IPS-18a (cell line): ENCODE measurements at regions not wholly inside any gene's neighbourhood (a gene's known extent, or its start where the extent isn't known, plus 50 kb on each side); places are given as distances from the start of the nearest gene placed in this dataset.

ENCODE experiments used
- H3K27ac ChIP-seq: one replicate; pipeline ENCODE4 v1.5.1; 2013; ENCODE audit warnings: low read length
- H3K27me3 ChIP-seq: one replicate; pipeline ENCODE4 v1.6.1; 2013; ENCODE audit warnings: mild to moderate bottlenecking, low read length; ENCODE audit not compliant: control insufficient read depth, insufficient read depth
- H3K36me3 ChIP-seq: one replicate; pipeline ENCODE4 v1.6.1; 2013; ENCODE audit warnings: low read depth, low read length; ENCODE audit not compliant: control insufficient read depth
- H3K4me1 ChIP-seq: one replicate; pipeline ENCODE4 v1.6.1; 2013; ENCODE audit warnings: low read depth, low read length; ENCODE audit not compliant: control insufficient read depth
- H3K4me3 ChIP-seq: one replicate; pipeline ENCODE4 v1.5.1; 2013; ENCODE audit warnings: low read length
- H3K9ac ChIP-seq: one replicate; pipeline ENCODE4 v1.6.1; 2013; ENCODE audit warnings: mild to moderate bottlenecking, low read length, moderate library complexity
- H3K9me3 ChIP-seq: one replicate; pipeline ENCODE4 v1.6.1; 2013; ENCODE audit warnings: low read depth, low read length; ENCODE audit not compliant: control insufficient read depth

GRCh38 chr12:30391766-30392366 lies 303.8 kb downstream of the IPO8 start:
- no peaks in the 10 kb centered on the region for H3K27me3 ChIP-seq
- no peak overlapping the region for H3K4me3 ChIP-seq
- no peaks in the 10 kb centered on the region for H3K4me1 ChIP-seq
- no peaks in the 10 kb centered on the region for H3K36me3 ChIP-seq
- peaks cover 71% of the 10 kb centered on the region for H3K9me3 ChIP-seq
- no peak overlapping the region for H3K27ac ChIP-seq
- no peak overlapping the region for H3K9ac ChIP-seq

GRCh38 chr12:30385706-30386105 lies 310.0 kb downstream of the IPO8 start:
- Histone ChIP-seq H3K9me3 (peaks cover 26% of the 10 kb centered on the region), H3K27me3 (no peaks in the 10 kb centered on the region), H3K4me1 (no peaks in the 10 kb centered on the region), H3K4me3 (no peak overlapping the region), H3K36me3 (no peaks in the 10 kb centered on the region), H3K27ac (no peak overlapping the region), H3K9ac (no peak overlapping the region)

- peaks cover 19% of the 10 kb centered on the region for H3K9me3 ChIP-seq
- H3K9ac ChIP-seq = no peak overlapping the region
- H3K27me3 ChIP-seq = no peaks in the 10 kb centered on the region
- no peak overlapping the region for H3K27ac ChIP-seq
- H3K36me3 ChIP-seq = no peaks in the 10 kb centered on the region
- no peaks in the 10 kb centered on the region for H3K4me1 ChIP-seq
- H3K4me3 ChIP-seq = no peak overlapping the region
Observed at GRCh38 chr12:30384976-30385375, 310.7 kb downstream of the IPO8 start.

- no peaks in the 10 kb centered on the region for H3K36me3 ChIP-seq
- H3K9me3 ChIP-seq = peaks cover 3% of the 10 kb centered on the region
- H3K4me3 ChIP-seq = no peak overlapping the region
- no peak overlapping the region for H3K9ac ChIP-seq
- no peak overlapping the region for H3K27ac ChIP-seq
- H3K4me1 ChIP-seq = no peaks in the 10 kb centered on the region
- no peaks in the 10 kb centered on the region for H3K27me3 ChIP-seq
Observed at GRCh38 chr12:30378307-30378706, 317.4 kb downstream of the IPO8 start.

GRCh38 chr12:30364822-30365221 lies 330.8 kb downstream of the IPO8 start:
- no peaks in the 10 kb centered on the region for H3K27me3 ChIP-seq
- no peaks in the 10 kb centered on the region for H3K4me1 ChIP-seq
- H3K36me3 ChIP-seq = no peaks in the 10 kb centered on the region
- no peak overlapping the region for H3K9ac ChIP-seq
- H3K9me3 ChIP-seq = peaks cover 14% of the 10 kb centered on the region
- no peak overlapping the region for H3K4me3 ChIP-seq
- H3K27ac ChIP-seq = no peak overlapping the region

- Histone ChIP-seq H3K9ac (no peak overlapping the region), H3K9me3 (peaks cover 14% of the 10 kb centered on the region), H3K27ac (no peak overlapping the region), H3K27me3 (no peaks in the 10 kb centered on the region), H3K4me1 (no peaks in the 10 kb centered on the region), H3K4me3 (no peak overlapping the region), H3K36me3 (no peaks in the 10 kb centered on the region)
Observed at GRCh38 chr12:30361145-30361544, 334.5 kb downstream of the IPO8 start.

- Histone ChIP-seq H3K9ac (no peak overlapping the region), H3K4me3 (no peak overlapping the region), H3K9me3 (peaks cover 13% of the 10 kb centered on the region), H3K36me3 (no peaks in the 10 kb centered on the region), H3K27ac (no peak overlapping the region), H3K4me1 (no peaks in the 10 kb centered on the region), H3K27me3 (no peaks in the 10 kb centered on the region)
Observed at GRCh38 chr12:30358671-30359070, 337.0 kb downstream of the IPO8 start.

GRCh38 chr12:30357766-30358490 lies 337.7 kb downstream of the IPO8 start:
- peaks cover 5% of the 10 kb centered on the region for H3K9me3 ChIP-seq
- no peak overlapping the region for H3K4me3 ChIP-seq
- no peaks in the 10 kb centered on the region for H3K36me3 ChIP-seq
- no peak overlapping the region for H3K9ac ChIP-seq
- H3K27ac ChIP-seq = no peak overlapping the region
- no peaks in the 10 kb centered on the region for H3K4me1 ChIP-seq
- H3K27me3 ChIP-seq = no peaks in the 10 kb centered on the region

- no peak overlapping the region for H3K9ac ChIP-seq
- H3K9me3 ChIP-seq = peaks cover 13% of the 10 kb centered on the region
- H3K4me3 ChIP-seq = no peak overlapping the region
- no peaks in the 10 kb centered on the region for H3K27me3 ChIP-seq
- H3K36me3 ChIP-seq = no peaks in the 10 kb centered on the region
- no peaks in the 10 kb centered on the region for H3K4me1 ChIP-seq
- no peak overlapping the region for H3K27ac ChIP-seq
Observed at GRCh38 chr12:30345744-30346471, 349.8 kb downstream of the IPO8 start.

- Histone ChIP-seq H3K36me3 (no peaks in the 10 kb centered on the region), H3K9ac (no peak overlapping the region), H3K27me3 (no peaks in the 10 kb centered on the region), H3K27ac (no peak overlapping the region), H3K4me1 (peaks cover 5% of the 10 kb centered on the region), H3K4me3 (no peak overlapping the region), H3K9me3 (no peaks in the 10 kb centered on the region)
Observed at GRCh38 chr12:30330565-30330964, 365.1 kb downstream of the IPO8 start.

GRCh38 chr12:30329281-30329680 lies 366.4 kb downstream of the IPO8 start:
- Histone ChIP-seq H3K9ac (no peak overlapping the region), H3K9me3 (no peaks in the 10 kb centered on the region), H3K27ac (no peak overlapping the region), H3K36me3 (no peaks in the 10 kb centered on the region), H3K27me3 (no peaks in the 10 kb centered on the region), H3K4me3 (no peak overlapping the region), H3K4me1 (peaks cover 5% of the 10 kb centered on the region)
